8988T (cell line): ENCODE measurements at regions not wholly inside any gene's neighbourhood (a gene's known extent, or its start where the extent isn't known, plus 50 kb on each side); places are given as distances from the start of the nearest gene placed in this dataset.
"Not testable (repeated sequence)": the region's sequence is repeated elsewhere in the genome, so short reads cannot be mapped to it uniquely, and the experiment has no call there.

Experiments used
- DNase-seq: peaks from one replicate; pipeline ENCODE4 v3.0.0; 2011

DNA sequence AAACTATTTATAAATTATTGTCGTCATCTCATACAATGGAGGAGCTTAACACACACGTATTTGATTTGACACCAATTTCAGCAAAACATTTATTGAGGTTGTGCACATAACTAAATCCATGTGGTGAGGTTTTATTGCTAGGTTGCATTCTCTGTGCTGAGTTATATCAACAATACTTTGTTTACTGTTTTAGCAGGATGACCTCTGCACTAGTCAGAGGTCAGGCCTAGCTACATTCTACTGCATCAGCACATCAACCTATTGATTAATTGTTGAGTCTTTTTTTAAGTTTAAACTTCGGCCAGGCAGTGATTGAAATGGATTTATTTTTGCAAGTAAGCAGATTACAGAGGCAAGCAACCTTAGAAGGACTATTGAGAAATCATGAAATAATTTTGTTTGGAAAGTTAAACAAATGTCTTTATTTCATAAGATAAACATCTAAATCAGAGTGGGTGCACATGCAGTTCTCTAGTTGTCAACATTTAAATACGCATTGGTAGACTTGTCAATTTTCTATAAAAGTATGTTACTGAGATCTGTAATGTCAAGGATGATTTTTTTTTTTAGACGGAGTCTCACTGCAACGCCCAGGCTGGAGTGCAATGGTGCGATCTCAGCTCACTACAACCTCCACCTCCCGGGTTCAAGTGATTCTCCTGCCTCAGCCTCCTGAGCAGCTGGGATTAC, 75.2 kb upstream of the CD28 start:
- DNase-seq = no peak

DNA sequence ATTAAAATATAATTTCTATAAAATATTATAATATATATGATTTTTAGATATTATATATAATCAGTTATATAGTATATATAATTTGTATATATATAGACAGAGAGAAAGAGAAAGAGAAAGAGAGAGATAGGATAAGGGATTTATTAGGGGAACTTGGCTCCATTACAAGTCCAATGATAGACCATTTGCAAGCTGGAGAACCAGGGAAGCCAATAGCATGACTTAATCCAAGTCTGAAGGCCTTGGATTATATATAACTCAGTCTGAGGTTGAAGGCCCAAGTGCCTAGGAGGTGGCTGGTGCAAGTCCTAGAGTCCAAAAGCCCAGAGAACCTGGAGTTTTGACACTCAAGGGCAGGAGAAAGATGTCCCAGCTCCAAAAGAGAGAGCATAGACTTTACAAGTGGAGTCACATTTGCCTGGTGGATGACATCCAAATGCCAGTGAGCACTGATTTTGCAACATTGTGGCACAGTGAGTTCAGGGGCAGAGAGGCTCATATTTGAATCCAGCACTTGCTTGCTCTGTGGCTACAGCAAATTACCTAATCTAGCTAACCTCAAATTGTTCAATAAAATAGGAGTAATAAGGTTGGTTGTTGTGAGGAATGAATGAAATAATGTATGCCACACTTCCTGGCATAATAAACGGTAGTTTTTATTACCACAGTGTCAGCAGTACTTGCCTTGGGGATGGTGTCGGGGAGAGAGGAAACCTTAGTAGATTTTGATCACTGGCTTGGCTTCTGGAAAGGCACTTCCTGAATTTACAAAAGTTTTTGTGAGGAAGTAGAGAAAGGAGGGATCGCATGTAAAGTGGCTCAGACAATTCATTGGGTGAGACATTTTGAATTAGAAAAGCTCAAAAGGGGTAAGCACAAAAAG, 69.6 kb upstream of the CD28 start:
- DNase-seq = no peak

DNA sequence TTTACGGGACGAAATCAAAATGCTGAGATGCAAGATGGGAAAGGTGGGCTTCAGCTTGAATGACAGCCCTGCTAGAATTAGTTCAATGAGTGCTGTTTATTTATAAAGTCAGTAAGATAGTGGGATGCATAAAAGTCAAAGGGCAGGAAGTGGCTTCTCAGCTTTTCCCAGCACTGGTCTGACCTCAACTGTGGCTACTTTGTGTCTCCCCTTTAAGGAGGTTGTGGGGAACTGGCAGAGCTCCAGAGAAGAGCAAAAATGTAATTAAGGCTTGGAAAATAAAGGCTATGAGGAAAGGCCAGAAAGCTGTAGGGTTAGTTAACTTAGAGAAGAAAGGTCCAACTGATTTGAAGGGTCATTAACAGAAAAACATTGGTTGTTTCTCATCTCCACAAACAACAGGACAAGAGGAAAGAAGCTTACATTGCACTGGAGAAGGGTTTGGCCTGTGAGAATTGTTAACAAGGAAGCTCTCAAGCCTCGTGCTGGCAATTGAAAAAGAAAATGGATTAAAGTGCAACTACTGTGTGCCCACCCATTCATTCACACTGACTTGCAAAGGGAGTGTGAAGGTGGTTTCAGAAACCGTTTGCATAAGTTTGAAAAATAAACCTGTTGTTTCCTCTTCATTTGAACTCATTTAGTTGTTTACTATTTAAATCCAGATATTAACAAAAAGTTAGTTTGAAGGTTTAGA, 68.8 kb upstream of the CD28 start:
- no peak for DNase-seq

DNA sequence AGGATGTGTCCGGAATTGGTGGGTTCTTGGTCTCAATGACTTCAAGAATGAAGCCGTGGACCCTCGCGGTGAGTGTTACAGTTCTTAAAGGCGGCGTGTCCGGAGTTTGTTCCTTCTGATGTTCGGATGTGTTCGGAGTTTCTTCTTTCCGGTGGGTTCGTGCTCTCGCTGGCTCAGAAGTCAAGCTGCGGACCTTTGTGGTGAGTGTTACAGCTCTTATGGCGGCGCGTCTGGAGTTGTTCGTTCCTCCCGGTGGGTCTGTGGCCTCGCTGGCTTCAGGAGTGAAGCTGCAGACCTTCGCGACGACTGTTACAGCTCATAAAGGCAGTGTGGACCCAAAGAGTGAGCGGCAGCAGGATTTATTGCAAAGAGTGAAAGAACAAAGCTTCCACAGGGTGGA, 64.6 kb upstream of the CD28 start:
- DNase-seq = not testable (repeated sequence)

DNA sequence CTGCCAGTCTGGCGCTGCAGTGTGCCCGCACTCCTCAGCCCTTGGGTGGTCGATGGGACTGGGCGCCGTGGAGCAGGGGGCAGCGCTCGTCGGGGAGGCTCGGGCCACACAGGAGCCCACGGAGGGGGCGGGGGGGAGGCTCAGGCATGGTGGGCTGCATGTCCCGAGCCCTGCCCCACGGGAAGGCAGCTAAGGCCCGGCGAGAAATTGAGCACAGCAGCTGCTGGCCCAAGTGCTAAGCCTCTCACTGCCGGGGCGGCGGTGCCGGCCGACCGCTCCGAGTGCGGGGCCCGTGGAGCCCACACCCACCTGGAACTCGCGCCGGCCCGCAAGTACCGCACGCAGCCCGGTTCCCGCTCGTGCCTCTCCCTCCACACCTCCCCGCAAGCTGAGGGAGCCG, 63.6 kb upstream of the CD28 start:
- DNase-seq = not testable (repeated sequence)

DNA sequence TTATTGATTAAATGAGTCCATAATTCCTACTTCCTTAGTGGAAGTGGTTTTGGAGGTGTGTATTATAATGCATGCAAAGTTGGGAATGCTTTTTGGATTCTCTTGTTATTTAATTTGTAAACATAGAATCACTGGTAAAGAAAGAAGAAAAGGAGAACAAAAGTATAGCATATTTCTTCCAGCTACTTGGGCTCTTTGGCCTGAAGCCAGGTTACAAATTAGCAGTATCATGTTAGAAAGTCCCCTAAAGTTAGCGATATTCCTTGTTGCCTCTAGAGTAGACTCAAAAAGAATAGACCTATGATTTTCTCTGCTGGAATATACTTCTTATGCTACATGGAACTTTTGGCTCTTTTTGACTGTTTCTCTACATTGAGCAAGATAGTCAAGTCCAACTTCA, 60.6 kb upstream of the CD28 start:
- no peak for DNase-seq

DNA sequence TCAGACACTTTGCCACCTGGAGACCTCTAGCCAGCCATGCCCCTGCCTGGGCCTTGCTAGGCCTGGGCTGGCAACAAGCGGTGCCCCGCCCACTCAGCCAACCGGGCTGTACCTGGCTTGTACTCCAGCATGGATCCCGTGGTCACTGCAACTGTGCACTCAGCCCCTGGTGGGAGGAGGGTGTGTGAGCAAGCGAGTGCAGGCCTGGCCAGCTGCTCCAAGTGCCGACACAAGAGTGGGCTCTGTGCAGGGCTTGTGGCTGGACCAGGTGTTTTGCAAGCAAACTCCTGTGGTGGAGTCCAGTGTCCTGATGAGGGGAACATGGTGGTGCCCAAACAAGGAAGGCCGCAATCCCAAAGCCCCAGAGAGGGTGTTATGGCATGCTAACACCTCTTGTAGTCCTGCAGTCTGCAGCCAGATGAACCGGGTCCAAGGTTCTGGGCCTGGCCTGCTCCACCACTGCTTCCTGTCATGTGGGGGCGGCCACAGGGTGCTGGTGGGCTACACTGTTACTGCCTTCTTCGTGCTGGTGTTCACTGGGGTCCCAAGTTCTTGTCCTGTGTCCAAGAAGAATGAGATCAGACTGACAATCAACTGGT, 60.1 kb upstream of the CD28 start:
- no peak for DNase-seq

DNA sequence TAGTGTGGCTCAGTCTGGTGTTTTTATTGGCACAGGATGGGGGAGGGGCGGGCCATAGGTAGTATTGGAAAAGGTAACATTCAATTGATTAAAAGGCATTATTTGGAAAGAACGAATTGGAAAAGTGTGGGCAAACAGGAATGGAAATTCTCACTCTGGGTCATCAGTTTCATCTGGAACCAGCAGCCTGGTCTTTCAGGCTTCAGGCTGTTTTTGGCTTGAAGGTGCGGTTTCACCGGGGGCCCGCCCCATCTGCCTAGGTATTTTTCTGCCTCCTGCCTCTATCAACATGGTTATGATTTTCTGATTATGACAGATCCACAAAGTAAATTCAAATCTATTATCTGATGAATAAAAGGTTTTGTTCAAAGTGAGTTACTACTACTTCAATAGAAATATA, 59.5 kb upstream of the CD28 start:
- DNase-seq = no peak

DNA sequence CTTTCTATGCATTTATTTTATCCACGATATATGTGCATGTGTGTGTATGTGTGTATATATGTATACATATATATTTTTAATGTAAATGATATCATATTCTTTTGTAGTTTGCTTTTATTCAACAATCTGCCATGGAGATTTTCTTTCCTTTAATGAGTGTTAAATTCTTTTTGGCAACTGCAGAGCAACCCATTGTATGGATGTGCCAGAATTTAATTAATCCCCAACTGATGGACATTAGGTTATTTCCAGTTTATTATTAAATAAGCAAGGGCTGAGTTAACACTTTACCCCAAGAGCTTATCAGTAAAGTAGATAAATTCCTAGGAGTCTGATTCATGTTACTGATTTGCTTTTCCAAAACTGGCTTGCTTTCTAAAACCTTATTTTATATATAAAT, 58.9 kb upstream of the CD28 start:
- DNase-seq = no peak

DNA sequence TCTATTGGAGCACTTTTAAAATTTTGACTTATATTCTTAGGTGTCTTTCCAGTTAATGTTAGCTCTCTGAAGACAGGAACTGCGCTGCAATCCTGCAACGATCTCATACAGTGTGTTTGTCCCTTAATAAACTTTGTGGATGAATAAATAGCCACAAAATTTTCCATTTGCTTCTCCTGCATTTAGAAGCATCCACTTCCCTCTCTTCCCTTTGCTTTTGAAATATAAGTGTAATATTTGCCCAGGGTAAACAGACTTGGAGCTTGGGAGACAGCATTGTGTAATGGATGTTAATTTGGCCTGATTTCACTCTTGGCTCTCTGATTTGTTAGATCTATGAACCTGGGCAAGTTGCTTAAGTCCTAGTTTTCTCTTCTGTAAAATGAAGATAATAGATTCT, 58.2 kb upstream of the CD28 start:
- no peak for DNase-seq

DNA sequence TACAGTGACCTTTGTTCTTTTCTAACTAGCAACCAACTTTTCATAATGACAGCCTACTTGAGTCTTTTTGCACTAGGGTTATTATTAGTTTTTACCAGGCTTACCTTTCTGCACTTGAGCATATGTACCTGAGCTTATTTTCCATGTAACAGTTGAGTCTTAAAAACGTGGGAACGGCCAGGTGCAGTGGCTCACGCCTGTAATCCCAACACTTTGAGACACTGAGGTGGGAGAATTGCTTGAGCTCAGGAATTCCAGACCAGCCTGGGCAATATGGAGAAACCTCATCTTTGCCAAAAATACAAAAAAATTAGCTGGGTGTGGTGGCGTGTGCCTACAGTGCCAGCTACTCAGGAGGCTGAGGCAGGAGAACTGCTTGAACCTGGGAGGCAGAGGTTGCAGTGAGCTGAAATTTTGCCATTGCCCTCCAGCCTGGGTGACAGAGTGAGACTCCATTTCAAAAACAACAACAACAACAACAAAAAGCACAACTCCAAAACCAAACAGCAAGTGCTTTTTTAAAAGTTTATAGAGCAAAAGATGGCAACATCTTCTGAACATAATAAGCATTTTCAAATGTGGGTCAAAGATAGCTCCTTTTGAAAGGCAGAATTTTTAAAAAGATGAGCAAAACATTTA, 57.1 kb upstream of the CD28 start:
- DNase-seq = no peak

DNA sequence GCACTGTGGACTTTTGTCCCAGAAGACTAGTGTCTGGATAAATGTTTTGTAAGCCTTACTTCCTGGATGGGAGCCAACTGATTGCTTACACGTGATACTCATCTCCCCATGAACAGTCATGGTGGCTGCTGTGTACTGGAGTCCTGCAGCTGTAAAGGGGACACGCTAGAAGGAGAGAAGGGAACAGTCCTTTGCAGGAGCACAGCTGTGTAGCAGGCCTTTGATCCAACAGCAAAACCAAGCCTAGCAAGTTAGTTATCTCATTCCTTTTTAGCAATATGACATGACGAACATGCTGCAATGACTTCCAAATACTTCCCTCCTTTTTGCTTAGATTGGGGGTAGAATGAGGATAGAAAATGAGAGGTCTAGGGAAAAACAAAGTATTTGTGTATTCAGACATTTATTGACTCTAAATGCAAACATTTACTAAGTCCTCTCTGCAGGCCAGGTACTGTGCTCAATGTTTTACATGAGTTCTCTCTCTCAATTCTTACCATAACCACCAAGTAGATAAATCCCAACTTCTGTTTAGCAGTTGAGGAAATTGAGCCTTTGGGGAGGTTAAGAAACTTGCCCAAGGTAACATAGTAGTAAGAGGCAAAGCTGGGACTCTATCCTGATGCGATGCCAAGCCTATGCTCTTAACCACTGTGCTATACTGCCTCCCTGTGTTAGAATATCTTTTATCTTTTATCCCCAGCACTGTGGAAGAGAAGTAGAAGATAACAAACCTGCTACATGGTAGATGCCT, 55.4 kb upstream of the CD28 start:
- DNase-seq = no peak

DNA sequence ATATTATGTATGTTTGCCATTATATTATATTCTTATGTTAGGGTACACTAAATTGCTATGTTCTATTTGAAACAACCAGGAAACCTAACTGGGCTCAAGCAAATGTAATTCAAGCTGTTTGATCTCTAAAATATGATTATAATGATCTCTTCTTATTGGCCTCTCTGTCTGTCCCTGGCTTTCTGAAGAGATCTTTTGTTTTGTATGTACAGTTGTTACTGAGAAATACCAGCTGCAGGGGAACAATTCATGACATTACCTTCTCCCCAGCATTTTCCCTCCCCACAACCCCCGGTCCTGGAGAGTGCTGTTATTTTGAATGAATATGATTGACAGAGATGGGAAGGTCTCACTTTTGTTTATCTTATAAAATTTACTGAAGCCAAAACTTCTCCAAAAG, 54.8 kb upstream of the CD28 start:
- no peak for DNase-seq

DNA sequence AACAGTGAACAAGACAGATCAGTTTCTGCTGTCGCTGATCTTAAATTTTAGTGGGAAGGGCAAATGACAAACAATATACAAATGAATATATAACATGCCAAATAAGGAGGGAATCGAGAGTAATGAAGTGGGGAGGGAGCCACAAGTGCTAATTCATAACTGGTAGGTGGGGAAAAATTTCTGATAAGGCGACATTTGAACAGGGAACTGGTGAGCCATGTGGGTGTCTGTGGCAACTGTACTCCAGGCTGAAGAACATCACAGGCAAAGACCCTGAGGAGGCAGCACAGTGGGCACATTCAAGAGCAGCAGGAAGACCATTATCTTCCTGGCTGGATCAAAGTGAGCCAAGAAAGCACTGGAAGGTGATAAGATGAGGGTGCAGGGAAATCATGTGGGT, 51.6 kb upstream of the CD28 start:
- DNase-seq = no peak

DNA sequence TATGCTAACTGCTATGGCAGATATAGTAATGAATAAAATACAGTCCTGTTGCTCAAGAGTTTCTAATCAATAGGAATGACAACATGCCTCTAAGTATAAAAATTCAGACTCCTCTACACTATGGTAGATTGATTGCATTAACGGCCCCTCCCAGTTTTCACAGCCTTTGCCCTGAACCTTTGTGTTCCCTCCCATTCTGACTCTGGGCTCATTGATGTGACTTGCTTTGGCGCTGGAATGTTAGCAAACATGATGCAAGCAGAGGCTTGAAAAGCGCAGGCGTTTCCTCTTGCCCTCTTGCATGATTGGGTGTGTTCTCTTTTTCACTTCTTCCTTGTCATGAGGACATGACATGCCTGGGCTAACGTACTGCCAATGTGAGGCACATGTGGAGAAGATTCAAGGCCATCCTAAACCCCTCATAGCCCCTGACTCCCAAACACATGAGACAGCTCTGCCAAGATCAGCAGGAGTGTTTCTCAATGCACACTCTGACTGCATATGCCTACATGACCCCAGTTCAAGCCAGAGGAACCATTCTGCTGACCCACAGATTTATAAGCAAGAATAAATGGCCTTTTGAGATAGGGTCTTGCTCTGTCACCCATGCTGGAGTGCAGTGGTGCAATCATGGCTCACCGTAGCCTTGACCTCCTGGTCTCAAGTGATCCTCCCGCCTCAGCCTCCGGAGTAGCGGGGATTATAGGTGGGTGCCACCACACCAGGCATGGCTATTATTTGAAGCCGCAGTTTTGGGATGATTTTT, 49.7 kb upstream of the CD28 start:
- DNase-seq = no peak
